GM19240 (cell line): ENCODE measurements at regions not wholly inside any gene's neighbourhood (a gene's known extent, or its start where the extent isn't known, plus 50 kb on each side); places are given as distances from the start of the nearest gene placed in this dataset.

Experiments
- DNase-seq: peaks from one replicate; pipeline ENCODE4 v3.0.0; 2011; ENCODE audit warnings: low spot score; ENCODE audit not compliant: insufficient read length

DNA sequence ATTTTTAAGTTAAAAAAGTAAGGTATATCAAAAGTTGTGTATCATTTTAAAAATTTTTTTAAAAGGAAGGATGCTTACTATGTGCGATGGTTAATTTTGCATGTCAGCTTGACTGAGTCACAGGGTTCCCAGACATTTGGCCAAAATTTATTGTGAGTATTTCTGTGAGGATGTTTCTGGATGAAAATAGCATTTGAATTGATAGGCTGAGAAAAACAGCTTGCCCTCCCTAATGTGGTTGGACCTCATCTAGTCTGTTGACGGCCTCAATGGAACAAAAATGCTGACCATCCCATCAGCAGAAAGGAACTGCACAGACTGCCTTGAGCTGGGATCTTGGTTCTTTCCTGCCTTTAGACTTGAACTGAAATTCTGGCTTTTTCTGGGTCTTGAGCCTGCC is 724.5 kb downstream of the NCAM2 start:
- DNase-seq = no peak

DNA sequence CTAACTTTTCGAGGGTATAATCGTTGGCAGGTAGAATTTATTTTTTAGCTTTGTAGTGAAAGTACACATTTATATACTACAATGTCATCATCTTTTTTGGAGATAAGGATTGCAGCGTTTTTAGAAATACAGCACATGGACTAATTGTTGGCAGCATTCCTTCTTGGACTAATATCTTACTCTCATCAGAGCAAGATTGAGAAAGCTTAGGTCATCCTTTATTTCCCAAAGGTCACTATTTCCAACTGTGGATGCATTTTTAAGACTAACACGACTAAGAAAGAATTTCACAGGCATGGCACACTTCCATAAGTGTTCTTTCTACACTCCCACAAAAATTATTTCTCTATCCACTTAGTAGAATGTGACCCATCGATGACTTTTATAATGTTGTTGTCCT is 732.3 kb downstream of the NCAM2 start:
- DNase-seq = no peak

DNA sequence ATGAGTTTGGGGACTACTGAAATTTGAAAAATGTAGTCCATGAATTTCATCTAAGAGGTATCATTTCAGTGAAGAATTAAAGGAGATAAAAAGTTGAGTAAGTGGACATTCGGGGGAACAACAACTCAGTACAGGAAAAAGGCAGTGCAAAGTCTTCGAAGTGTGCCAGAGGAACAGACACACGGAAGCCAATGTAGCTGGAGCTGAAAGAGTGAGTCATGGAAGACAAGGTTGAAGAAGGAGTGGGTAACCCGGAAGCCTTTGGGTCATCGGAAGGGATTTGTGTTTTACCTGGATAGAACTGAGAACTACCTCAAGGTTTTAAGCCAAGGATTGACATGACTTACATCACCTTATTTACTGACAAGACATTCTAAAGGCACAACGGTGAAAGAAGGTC is 733.4 kb downstream of the NCAM2 start:
- DNase-seq = no peak

DNA sequence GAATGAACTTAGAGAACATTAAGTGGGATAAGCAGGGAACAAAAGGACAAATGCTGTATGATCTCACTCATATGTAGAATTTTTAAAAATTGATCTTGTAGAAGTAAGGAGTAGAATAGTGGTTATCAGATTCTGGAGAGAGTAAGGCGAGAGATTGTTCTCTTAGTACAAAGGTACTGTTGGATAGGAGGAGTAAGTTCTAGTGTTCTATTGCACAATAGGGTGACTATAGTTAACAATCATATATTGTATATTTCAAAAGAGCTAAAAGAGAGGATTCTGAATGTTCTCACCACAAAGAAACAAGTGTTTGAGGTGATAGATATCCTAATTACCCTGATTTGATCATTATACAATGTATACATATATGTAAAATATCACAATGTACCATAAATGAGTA is 735.9 kb downstream of the NCAM2 start:
- DNase-seq = no peak

DNA sequence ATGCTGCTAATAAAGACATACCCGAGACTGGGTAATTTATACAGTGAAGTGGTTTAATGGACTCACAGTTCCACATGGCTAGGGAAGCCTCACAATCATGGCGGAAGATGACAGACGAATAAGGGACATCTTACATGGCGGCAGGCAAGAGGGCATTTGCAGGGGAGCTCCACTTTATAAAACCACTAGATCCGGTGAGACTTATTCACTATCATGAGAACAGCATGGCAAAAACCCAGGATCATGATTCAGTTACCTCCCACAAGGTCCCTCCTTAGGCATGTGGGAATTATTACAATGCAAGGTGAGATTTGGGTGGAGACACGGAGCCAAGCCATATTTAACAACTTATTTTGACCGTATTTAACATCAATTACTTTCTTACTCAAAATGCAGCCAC is 739.0 kb downstream of the NCAM2 start:
- no peak for DNase-seq

DNA sequence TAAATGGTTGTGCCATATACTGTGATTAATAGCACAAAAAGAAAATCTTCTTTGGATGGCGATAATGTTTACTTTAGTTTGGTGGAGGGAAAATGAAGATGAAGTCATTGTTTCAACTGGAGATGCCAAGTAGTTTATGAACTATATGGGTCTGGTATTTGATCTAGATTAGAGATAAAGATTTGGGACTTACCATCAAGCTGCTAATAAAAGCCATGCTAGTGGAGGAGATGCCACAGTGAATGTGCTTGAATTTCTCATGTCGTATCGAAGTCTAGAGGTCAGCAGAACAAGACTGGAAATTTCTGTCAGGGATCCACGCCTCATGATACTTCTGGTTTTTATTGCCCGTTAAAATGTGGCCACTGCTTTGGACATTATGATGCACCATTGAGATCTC is 742.0 kb downstream of the NCAM2 start:
- no peak for DNase-seq

DNA sequence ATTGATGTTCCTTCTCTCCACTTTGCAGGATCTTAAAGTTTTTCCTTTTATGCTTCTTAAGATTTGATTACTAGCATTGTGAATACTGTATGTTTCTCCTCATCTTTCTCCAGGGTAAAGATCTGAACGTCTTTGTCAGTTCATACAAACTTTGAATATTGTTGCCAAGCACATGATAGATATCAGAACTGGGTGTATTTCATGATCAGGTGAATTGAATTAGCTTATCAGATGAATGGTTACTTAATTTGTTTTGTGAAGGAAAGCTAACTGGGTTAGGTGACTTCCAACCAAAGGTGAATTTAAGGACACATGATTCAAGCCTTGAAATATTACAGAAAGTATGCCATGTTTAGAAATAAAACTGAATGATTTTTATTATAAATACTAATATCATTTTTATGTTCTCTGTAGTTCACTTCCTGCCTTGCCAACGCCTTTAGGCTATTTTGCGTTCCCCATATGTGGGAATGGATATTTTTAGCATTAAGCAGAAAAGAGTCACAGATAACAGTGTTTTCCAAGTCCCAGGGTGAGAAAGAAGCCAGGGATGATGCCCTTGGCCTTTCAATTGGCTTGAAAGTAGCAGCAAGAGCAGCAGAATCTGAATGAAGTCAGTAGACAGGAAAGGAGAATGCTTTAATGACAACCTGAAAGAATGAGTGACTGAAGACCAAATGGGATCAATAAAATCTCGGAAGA is 752.1 kb downstream of the NCAM2 start:
- DNase-seq = no peak

DNA sequence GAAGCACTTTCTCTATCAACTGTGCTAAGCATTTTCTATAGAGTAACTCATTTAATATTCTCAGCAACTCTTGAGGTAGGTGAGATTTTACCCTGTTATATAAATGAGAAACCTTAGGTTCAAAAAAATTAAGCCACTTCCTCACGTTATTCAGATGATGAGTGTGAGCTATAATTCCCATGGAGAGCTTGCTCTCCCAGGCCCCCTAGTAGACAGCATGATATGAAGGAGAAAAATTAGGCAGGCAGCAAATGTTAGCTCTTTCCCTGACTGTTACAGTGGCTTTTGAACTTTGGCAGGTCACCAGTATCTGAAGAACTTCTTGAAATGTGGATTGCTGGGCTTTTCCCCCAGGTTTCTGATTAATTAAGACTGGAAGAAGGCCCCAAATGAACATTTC is 753.1 kb downstream of the NCAM2 start:
- no peak for DNase-seq

DNA sequence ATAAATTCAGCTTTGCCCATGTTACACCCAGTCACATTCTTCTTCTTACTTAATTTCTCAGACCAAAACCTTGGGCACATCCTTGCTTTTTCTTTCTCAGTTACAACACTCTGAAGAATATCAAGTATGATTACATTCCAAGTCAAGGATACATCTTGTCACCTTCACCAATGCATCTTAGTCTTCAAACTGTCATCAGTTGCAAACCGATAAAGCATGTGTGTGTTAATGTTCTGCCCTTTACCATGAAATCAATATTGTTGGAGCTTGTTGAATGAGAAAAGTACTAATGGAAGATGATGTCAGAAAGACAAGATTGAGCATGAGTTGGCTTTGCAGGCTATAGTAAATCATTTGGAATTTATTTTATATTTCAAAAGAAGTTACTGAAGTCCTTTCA is 764.6 kb downstream of the NCAM2 start:
- DNase-seq = no peak

DNA sequence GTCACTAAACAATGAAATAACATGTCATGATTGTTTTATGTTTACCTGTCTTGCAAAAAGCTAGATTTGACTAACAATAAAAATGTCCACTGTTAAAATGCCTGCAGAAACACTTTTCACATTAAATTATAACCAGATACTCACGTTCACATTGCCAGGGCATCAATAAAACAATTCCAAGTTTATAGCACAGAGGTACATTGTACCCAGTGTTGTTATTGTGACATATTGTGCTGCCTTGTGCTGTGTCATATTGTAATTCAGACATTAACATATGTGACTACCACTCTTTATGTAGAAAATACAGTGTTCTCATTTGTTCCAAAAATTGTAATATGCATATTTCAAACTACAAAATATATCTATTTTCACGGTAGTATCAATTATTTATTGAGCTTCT is 766.1 kb downstream of the NCAM2 start:
- no peak for DNase-seq

DNA sequence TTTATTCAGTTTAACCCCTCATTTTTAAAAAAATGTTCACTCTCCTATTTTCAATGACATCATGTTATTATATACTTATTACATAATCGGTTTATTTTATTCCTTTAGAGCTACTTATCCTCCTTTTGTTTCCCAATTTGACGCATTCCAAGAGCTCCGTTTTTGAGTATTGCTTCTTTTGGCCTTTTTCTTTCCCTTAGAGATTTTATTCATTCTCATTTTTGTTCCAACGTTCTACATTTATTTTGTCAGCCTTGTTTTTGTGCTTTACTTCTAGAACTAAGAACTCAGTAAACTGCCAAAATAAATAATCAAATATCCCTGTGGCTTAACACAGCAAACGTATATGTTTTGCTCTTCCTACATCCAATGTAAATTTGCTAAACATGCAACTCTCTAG is 769.1 kb downstream of the NCAM2 start:
- DNase-seq = no peak

DNA sequence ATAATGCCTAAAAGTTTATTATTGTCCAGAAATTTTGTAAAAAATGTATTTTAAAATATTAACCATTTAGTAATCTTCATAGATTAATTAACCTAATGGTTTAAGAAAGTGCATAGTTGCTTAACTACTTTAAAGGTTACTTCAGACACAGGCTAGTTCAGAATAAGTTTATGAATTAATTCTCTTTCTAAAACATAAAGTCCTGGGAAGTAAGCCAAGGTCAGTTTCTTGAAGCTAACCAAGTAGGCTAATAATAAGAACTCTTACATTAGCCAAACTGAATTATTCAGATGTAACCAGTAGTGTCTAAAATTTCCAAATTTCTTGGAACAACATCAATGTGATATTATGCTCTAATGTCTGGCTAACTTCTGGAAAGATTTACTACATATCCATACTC is 790.4 kb downstream of the NCAM2 start:
- DNase-seq = no peak

DNA sequence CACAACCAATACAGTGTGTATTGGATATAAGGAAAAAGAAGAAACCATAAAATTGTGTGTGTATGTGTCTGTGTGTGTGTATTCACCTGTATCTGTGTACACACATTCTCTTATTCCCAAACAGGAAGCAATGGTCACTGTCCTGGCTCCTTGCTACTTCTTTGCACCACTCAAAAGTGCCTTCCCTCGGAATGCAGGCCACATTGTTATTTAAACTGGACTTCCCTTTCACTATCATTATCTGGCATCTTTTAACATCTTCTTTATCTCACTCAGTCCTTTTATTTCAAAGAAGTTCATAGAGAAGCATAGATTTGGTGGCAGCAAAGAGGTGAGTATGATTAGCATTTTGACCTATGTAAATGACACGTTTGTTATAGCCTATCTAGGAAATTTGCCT is 803.7 kb downstream of the NCAM2 start:
- no peak for DNase-seq

DNA sequence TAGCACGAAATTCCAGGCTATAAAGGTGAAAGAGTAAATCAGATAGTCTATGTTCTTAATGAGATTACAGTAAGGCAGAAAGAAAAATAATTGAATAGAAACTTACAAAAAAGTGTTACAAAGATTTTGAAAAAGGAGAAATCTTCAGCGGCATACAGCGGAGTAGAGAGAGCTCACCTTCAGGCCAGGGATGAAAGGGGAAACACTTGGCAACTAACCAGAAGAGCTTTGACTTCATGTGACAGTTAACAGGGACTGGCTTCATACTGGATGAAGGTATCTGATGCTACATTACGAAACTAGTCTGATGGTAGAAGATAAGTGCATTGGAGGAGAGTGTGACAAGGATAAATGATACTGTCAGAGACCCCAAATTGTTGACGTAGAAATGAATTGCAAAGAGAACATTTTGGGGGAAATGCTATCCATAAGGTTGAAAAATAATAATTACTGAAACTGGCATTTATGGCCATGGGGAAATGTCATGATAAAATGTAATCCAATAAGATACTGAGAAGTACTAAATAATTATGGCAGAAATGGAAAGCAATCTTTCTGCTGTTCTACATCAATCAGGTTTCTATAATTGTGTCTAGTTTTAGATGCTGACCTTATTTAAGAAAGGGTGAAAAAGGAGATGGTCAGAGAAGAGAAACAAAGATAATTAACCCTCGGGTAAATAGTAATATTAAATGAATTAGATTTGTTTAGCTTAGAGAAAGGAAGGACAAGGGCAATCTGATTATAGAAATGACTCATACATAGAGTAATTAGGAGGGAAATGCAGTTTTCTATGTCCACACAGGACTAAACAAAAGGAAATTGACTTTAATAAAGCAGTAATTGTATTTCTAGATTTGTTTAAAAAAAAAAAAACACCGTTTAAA is 808.7 kb downstream of the NCAM2 start:
- DNase-seq = no peak

DNA sequence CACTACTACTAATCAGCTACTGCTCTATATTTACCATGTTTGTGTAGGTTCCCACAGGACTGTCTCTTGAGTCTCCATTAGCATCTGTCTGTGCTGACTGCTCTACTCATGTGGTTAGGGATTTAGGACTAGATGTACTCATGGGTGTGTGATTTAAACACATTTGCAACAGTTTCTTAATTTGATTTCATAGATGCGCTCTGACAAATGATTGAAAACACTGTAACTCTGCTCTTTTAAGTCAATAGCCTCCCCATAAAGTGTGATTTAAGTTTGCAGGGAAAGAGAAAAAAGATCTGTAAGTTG is 809.3 kb downstream of the NCAM2 start:
- DNase-seq = no peak

DNA sequence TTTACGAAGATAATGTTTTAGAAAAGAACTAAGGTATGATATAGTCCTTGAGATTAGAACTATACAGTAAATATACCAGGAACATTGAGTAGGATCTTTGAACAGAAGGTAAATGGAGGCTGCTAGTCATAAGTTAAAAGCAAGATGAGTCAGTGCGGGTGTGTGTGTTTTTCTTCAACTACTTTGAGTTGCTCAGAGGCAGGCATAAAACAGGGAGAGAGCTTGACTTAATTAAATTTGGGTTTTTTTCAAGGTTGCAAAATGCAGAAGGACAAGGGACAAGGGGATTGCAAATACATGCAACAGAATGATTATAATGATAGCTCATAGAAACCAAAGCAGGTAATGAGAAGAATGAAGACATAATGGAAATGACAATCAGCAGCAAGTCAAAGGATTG is 815.1 kb downstream of the NCAM2 start:
- no peak for DNase-seq

DNA sequence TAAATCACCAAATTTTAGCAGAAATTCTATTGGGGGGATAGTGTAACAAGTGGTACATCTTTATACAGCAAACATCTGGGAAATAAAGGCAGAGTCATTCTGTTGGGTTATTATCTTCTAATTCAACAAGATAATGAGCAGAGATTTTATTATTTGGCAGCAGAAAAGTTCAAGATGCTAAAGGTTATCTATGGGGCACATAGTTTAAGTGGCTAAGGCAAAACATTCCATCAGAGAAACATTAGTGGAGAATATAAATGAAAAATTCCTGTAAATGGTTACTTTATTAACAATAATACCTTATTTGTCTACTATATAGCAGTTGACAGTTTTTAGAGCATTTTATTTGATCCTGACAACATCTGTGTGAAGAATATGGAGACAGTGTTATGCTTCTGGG is 815.7 kb downstream of the NCAM2 start:
- no peak for DNase-seq

DNA sequence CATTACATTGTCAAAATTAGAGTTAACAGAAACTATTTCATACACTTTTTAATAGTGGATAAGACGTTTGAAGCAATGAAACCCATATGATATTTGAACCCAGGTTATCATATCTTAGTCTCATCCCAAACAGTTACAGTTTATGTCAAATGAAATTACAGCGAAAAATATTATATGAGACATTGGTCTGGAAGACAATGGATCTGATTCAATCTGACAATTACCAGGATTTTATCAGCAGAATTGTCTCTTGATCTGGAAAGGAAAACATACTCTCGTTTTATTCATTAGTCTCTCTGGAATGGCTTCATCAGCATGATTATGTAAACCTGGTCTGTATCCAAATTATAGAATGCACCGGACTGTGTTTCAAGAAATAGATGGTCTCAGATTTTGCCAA is 818.6 kb downstream of the NCAM2 start:
- no peak for DNase-seq

DNA sequence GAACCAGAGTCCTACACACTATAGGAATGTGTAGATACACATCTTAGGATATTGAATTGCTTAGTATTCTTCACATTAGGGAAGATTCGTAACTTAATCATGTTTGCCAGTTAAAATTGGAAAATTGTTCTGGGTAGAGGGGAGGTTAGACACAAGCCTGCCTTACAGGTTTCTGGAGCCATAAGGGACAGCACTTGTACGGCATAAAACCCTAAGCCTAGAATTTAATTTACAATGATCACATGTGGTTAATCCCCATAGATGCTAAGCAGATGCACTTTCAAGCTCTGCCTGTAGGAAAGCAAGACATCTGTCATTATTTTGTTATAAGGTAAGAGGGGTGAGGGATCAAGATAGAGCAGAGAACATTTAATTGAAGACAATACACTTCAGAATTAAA is 820.7 kb downstream of the NCAM2 start:
- no peak for DNase-seq

DNA sequence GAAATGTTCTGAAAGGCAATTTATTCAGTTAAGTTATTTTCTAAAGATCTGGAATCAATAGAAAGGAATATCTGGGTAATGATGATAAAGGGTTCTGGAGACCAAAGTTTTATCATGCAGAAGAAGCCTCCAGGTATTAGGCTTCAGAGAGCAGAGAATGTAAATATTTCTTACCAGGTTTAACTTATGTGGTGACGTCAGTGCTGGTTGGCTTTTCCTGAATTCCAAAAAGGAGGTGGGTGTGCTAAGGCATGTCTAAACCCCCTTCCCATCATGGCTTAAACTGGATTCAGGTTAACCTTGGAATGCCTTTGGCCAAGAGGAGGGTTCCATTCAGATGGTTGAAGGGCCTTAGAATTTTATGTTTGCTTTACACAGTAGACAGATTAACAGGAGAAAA is 829.9 kb downstream of the NCAM2 start:
- DNase-seq = no peak

DNA sequence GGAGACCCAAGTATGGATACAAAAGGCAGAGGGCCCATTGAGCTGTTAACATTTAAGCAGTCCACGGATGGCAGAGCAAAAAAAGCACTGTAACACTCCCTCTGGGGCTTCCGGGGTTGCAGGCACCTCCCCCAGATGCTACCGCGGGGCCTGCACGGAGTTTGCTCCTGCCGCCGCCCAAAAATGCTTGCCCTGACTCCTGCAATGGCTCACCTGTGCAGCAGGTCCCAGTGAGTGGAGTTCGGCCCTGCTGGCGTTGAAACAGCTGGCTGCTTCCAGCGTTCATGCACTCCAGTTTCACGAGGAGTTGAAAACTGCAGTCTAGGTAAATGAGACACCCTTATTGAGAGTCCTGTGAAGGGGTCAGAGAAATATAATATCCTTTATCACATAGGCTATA is 832.8 kb downstream of the NCAM2 start:
- DNase-seq = no peak

DNA sequence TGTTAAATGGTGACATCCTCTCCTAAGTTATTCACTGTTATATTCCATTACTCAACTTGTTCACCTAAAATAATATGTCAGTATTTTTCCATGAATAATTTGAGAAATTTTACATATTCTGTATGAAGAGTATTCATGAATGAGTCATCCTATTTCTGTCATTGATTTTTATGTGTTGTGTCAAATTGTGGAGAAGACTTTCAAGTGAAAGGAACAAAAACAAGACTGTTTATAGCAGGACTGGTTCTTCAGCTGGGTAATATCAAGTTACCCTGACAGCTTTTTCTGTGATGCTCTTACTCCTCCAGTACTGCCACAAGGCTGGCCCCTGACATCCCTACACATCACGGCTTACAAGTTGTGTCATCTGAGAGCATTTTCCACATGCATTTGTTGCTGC is 847.7 kb downstream of the NCAM2 start:
- DNase-seq = no peak

DNA sequence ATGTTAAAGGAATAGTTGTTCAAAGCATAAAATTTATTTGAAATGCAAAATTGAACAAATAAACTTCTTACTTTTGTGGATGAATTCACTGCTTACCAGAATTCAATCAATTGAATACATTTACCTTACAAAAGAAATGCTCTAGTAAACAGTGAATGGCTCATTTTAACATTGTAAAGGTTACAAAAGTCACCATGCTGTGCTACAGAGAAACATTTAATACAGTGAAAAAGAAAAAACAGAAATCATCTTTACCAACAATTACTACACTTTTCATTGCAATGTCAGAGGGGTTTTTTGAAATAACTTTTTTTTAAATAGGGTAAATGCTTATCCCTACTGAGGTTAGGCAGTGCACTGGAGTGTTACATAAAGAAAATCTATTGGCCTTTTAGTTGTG is 853.0 kb downstream of the NCAM2 start:
- DNase-seq = no peak
